Nephron progenitor cell (in vitro differentiated cells): ENCODE measurements at regions not wholly inside any gene's neighbourhood (a gene's known extent, or its start where the extent isn't known, plus 50 kb on each side); places are given as distances from the start of the nearest gene placed in this dataset.
"Not testable (repeated sequence)": the region's sequence is repeated elsewhere in the genome, so short reads cannot be mapped to it uniquely, and the experiment has no call there.

Experiments
- DNase-seq: peaks from one replicate; pipeline ENCODE4 v3.0.0; 2021
- H3K27ac Mint-ChIP-seq: 2 replicates; pipeline ENCODE4 v1.8.0; 2021; ENCODE audit warnings: mild to moderate bottlenecking, moderate library complexity, mixed read lengths
- H3K27me3 Mint-ChIP-seq: 2 replicates; pipeline ENCODE4 v1.8.0; 2021; ENCODE audit warnings: mild to moderate bottlenecking, low read depth, mixed read lengths; ENCODE audit not compliant: poor library complexity
- H3K36me3 Mint-ChIP-seq: 2 replicates; pipeline ENCODE4 v1.8.0; 2021; ENCODE audit warnings: low read depth, mixed read lengths
- H3K4me1 Mint-ChIP-seq: 2 replicates; pipeline ENCODE4 v1.8.0; 2021; ENCODE audit warnings: mixed read lengths
- H3K4me3 Mint-ChIP-seq: 2 replicates; pipeline ENCODE4 v1.8.0; 2021; ENCODE audit warnings: mild to moderate bottlenecking, moderate library complexity, mixed read lengths
- H3K9me3 Mint-ChIP-seq: 2 replicates; pipeline ENCODE4 v1.8.0; 2021; ENCODE audit warnings: mild to moderate bottlenecking, moderate library complexity, mixed read lengths
- CTCF ChIP-seq: fragments of 200-600 bp; sonication (generic); IDR thresholded peaks from 2 replicates; pipeline ENCODE4 v1.5.0; 2021; ENCODE audit warnings: antibody characterized with exemption

- no peak for TF ChIP-seq CTCF
- DNase-seq, result no peak
- H3K36me3 Mint-ChIP-seq, result no peaks in the 10 kb centered on the region
- no peak overlapping the region for H3K27ac Mint-ChIP-seq
- no peak overlapping the region for H3K4me3 Mint-ChIP-seq
- H3K4me1 Mint-ChIP-seq, result no peaks in the 10 kb centered on the region
- peaks cover 1% of the 10 kb centered on the region for H3K27me3 Mint-ChIP-seq
- peaks cover 9% of the 10 kb centered on the region for H3K9me3 Mint-ChIP-seq
Measured at GRCh38 chr13:95411428-95412040, 110.3 kb upstream of the ABCC4 start.

GRCh38 chr13:95418946-95419345 lies 117.7 kb upstream of the ABCC4 start:
- peaks cover 8% of the 10 kb centered on the region for H3K9me3 Mint-ChIP-seq
- no peak for DNase-seq

GRCh38 chr13:95420501-95420900 lies 119.2 kb upstream of the ABCC4 start:
- no peak for TF ChIP-seq CTCF
- H3K9me3 Mint-ChIP-seq, result peaks cover 3% of the 10 kb centered on the region
- no peaks in the 10 kb centered on the region for H3K36me3 Mint-ChIP-seq
- no peaks in the 10 kb centered on the region for H3K4me1 Mint-ChIP-seq
- H3K27me3 Mint-ChIP-seq, result peaks cover 3% of the 10 kb centered on the region
- DNase-seq, result no peak
- H3K4me3 Mint-ChIP-seq, result no peak overlapping the region
- no peak overlapping the region for H3K27ac Mint-ChIP-seq

More at GRCh38 chr13:95418946-95419345, 117.7 kb upstream of the ABCC4 start:
- H3K27ac Mint-ChIP-seq, result no peak overlapping the region
- TF ChIP-seq CTCF, result no peak
- no peaks in the 10 kb centered on the region for H3K36me3 Mint-ChIP-seq
- no peak overlapping the region for H3K4me3 Mint-ChIP-seq
- peaks cover 3% of the 10 kb centered on the region for H3K27me3 Mint-ChIP-seq
- no peaks in the 10 kb centered on the region for H3K4me1 Mint-ChIP-seq

- no peak for TF ChIP-seq CTCF
- H3K9me3 Mint-ChIP-seq, result peaks cover 3% of the 10 kb centered on the region
- H3K4me1 Mint-ChIP-seq, result no peaks in the 10 kb centered on the region
- no peak overlapping the region for H3K27ac Mint-ChIP-seq
- H3K4me3 Mint-ChIP-seq, result no peak overlapping the region
- no peaks in the 10 kb centered on the region for H3K36me3 Mint-ChIP-seq
- H3K27me3 Mint-ChIP-seq, result no peaks in the 10 kb centered on the region
- no peak for DNase-seq
Measured at GRCh38 chr13:95426631-95427030, 125.4 kb upstream of the ABCC4 start.

- not testable (repeated sequence) for H3K4me1 Mint-ChIP-seq, DNase-seq, H3K36me3 Mint-ChIP-seq, H3K27ac Mint-ChIP-seq, H3K27me3 Mint-ChIP-seq, H3K9me3 Mint-ChIP-seq, H3K4me3 Mint-ChIP-seq
Measured at GRCh38 chr13:95430525-95430924, 122.0 kb upstream of the CLDN10 start.

GRCh38 chr13:95432141-95432540 lies 120.4 kb upstream of the CLDN10 start:
- no peaks in the 10 kb centered on the region for H3K36me3 Mint-ChIP-seq
- no peak overlapping the region for H3K27ac Mint-ChIP-seq
- H3K27me3 Mint-ChIP-seq, result peaks cover 6% of the 10 kb centered on the region
- TF ChIP-seq CTCF, result no peak
- no peak overlapping the region for H3K4me3 Mint-ChIP-seq
- no peak for DNase-seq
- no peaks in the 10 kb centered on the region for H3K4me1 Mint-ChIP-seq
- H3K9me3 Mint-ChIP-seq, result no peaks in the 10 kb centered on the region
